ENCODE measurements at regions not wholly inside any gene's neighbourhood (a gene's known extent, or its start where the extent isn't known, plus 50 kb on each side); places are given as distances from the start of the nearest gene placed in this dataset.

DNA sequence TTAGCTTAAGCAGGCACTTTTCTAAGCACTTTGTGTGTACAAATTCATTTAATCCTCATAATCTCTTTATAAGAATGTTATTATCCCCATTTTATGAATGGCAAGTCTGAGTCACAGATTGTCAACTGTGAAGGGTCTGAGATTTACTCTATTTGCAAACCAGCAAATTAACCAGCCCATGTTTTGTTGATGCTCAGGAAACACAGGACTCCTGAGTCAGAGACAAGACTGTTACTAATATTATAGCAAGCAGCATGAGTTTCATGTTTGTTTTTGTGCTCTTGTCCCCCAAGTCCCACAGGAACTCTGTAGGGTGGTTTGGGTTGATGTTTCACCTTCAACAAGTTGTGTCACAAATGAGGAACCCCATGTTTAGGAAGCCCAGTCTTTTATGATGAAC lies 182.0 kb upstream of the PPP1R3A start:
- TF ChIP-seq EZH2 (IDR thresholded peaks at IDR 0.05; ENCODE audit: insufficient read depth, poor library complexity, severe bottlenecking), result no peak
- TF ChIP-seq EZH2phosphoT487 (IDR thresholded peaks at IDR 0.05; ENCODE audit: insufficient read depth, low read depth), result no peak
